Peyer's patch (tissue), 4 donors: ENCODE measurements at regions not wholly inside any gene's neighbourhood (a gene's known extent, or its start where the extent isn't known, plus 50 kb on each side); places are given as distances from the start of the nearest gene placed in this dataset.
A peak's percentile ranks its signal among the peaks of the same experiment; 100 is the strongest.

Experiments
- POLR2A ChIP-seq, 2 donors: fragments of 450-650 bp; IDR thresholded peaks; one replicate each; pipeline ENCODE4 v1.5.1; 2017; ENCODE audit warnings: antibody characterized with exemption in 2 of 2, mild to moderate bottlenecking in 2 of 2, moderate library complexity in 2 of 2
- TF ChIP-seq, protein P1 (sequence below), 6 experiments: fragments of 450-650 bp in 4 of 6; fragments of 200-600 bp in 2 of 6; sonication (generic) in 1 of 6; IDR thresholded peaks; one replicate each; pipeline ENCODE4 v1.5.1; 2017 to 2019; ENCODE audit warnings: antibody characterized with exemption in 6 of 6, mild to moderate bottlenecking in 3 of 6, moderate library complexity in 1 of 6

DNA sequence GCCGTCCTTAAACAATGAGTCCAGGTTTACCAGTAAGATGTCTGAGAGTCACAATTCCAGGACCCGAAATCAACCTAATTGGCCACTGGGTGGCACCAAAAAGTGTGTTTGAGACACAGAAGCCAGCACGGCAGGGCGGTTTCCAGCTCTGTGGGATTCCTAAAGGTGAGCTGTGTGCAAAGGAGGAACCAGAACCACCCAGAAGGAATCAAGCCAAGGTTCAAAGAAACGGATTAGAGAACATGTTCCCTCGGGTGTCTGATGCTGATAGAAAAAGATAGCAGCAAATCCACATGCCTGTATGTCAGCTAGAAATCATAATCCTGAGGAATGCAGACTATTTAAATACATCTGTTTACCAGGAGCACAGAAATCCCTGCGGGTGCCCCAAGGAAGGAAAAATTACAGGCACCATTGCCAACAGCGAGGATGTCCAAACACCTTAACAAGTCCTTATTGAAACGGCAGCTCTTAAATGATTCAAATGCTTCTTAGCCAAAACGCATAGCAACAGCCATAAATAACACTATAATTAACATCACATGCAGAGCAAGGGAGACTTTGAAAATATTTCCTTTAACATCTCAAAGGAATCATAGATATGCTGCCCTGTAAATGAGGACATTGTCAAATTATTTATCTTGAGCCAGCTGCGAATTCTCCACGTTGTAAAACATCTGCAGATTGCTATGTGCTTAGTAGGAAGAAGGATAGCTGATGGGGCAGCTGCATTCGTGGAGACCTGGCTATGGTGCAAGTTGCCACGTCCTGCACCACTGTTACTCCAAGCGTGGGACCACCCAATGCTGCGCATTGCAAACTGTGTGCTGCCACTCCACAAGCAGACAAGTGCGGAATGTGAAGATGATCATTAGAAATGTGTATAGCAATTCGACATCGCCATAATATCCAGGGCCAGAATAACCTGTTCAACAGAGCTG lies 318.7 kb upstream of the NCKAP5 start:
- TF ChIP-seq, protein P1, sequence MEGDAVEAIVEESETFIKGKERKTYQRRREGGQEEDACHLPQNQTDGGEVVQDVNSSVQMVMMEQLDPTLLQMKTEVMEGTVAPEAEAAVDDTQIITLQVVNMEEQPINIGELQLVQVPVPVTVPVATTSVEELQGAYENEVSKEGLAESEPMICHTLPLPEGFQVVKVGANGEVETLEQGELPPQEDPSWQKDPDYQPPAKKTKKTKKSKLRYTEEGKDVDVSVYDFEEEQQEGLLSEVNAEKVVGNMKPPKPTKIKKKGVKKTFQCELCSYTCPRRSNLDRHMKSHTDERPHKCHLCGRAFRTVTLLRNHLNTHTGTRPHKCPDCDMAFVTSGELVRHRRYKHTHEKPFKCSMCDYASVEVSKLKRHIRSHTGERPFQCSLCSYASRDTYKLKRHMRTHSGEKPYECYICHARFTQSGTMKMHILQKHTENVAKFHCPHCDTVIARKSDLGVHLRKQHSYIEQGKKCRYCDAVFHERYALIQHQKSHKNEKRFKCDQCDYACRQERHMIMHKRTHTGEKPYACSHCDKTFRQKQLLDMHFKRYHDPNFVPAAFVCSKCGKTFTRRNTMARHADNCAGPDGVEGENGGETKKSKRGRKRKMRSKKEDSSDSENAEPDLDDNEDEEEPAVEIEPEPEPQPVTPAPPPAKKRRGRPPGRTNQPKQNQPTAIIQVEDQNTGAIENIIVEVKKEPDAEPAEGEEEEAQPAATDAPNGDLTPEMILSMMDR (IDR thresholded peaks at IDR 0.05): peak; percentile 44 to 65 (median 59)
- TF ChIP-seq POLR2A (IDR thresholded peaks at IDR 0.05): no peak
